ENCODE measurements at regions not wholly inside any gene's neighbourhood (a gene's known extent, or its start where the extent isn't known, plus 50 kb on each side); places are given as distances from the start of the nearest gene placed in this dataset.

- peaks cover 2 to 14% (median 9%) of the 10 kb centered on the region in 5 donors for H3K9me3 Mint-ChIP-seq
- Histone ChIP-seq H3K27me3 (ENCODE audit: insufficient read depth, low read length, poor library complexity, severe bottlenecking) (no peaks in the 10 kb centered on the region), H3K4me3 (ENCODE audit: low read length) (no peak overlapping the region), H3K9me3 (ENCODE audit: low read length) (no peaks in the 10 kb centered on the region), H3K36me3 (ENCODE audit: insufficient read depth, low read length) (no peaks in the 10 kb centered on the region), H3K27ac (ENCODE audit: low read depth, low read length) (no peak overlapping the region), H3K4me1 (ENCODE audit: insufficient read depth, low read length) (no peaks in the 10 kb centered on the region)
- no peak for DNase-seq
- H3K4me1 Mint-ChIP-seq: no peaks in the 10 kb centered on the region
- no peaks in the 10 kb centered on the region for H3K27me3 Mint-ChIP-seq
- CTCF ChIA-PET: no interaction called here
- no peaks in the 10 kb centered on the region for H3K36me3 Mint-ChIP-seq
- POLR2A ChIA-PET: no interaction called here
- H3K27ac Mint-ChIP-seq: no peak overlapping the region
- no peak overlapping the region for H3K4me3 Mint-ChIP-seq
Observed at GRCh38 chr4:96730432-96730831, 890.5 kb downstream of the PDHA2 start.

GRCh38 chr4:96736352-96736889, 896.5 kb downstream of the PDHA2 start:
- H3K36me3 Mint-ChIP-seq: no peaks in the 10 kb centered on the region
- POLR2A ChIA-PET: no interaction called here
- no peaks in the 10 kb centered on the region for H3K27me3 Mint-ChIP-seq
- peaks cover 0 to 13% (median 9%) of the 10 kb centered on the region in 5 donors for H3K9me3 Mint-ChIP-seq
- CTCF ChIA-PET: no interaction called here
- no peaks in the 10 kb centered on the region for H3K27me3 ChIP-seq (ENCODE audit: insufficient read depth, low read length, poor library complexity, severe bottlenecking)
- no peaks in the 10 kb centered on the region for H3K4me1 ChIP-seq (ENCODE audit: insufficient read depth, low read length)
- H3K4me3 ChIP-seq (ENCODE audit: low read length): no peak overlapping the region
- no peak overlapping the region for H3K27ac ChIP-seq (ENCODE audit: low read depth, low read length)
- no peaks in the 10 kb centered on the region for H3K36me3 ChIP-seq (ENCODE audit: insufficient read depth, low read length)
- H3K27ac Mint-ChIP-seq: no peak overlapping the region
- no peak overlapping the region for H3K4me3 Mint-ChIP-seq
- H3K9me3 ChIP-seq (ENCODE audit: low read length): no peaks in the 10 kb centered on the region
- H3K4me1 Mint-ChIP-seq: no peaks in the 10 kb centered on the region
- no peak for DNase-seq

- no peak overlapping the region for H3K4me3 ChIP-seq (ENCODE audit: low read length)
- H3K36me3 ChIP-seq (ENCODE audit: insufficient read depth, low read length): no peaks in the 10 kb centered on the region
- H3K9me3 ChIP-seq (ENCODE audit: low read length): no peaks in the 10 kb centered on the region
- H3K27me3 ChIP-seq (ENCODE audit: insufficient read depth, low read length, poor library complexity, severe bottlenecking): no peaks in the 10 kb centered on the region
- Mint-ChIP-seq H3K9me3 (peaks cover 0 to 8% (median 6%) of the 10 kb centered on the region in 5 donors), H3K27me3 (no peaks in the 10 kb centered on the region), H3K36me3 (no peaks in the 10 kb centered on the region), H3K4me1 (no peaks in the 10 kb centered on the region), H3K27ac (no peak overlapping the region), H3K4me3 (no peak overlapping the region)
- DNase-seq: no peak
- no peak overlapping the region for H3K27ac ChIP-seq (ENCODE audit: low read depth, low read length)
- no peaks in the 10 kb centered on the region for H3K4me1 ChIP-seq (ENCODE audit: insufficient read depth, low read length)
- ChIA-PET POLR2A (no interaction called here), CTCF (no interaction called here)
Observed at GRCh38 chr4:96739101-96739500, 899.2 kb downstream of the PDHA2 start.

GRCh38 chr4:96742332-96743014, 902.6 kb downstream of the PDHA2 start:
- peaks cover 0 to 17% (median 3%) of the 10 kb centered on the region in 5 donors for H3K9me3 Mint-ChIP-seq
- no peaks in the 10 kb centered on the region for H3K9me3 ChIP-seq (ENCODE audit: low read length)
- no peaks in the 10 kb centered on the region for H3K27me3 ChIP-seq (ENCODE audit: insufficient read depth, low read length, poor library complexity, severe bottlenecking)
- H3K4me3 Mint-ChIP-seq: no peak overlapping the region
- no peaks in the 10 kb centered on the region for H3K27me3 Mint-ChIP-seq
- H3K27ac Mint-ChIP-seq: no peak overlapping the region
- no peak for DNase-seq
- no peak overlapping the region for H3K27ac ChIP-seq (ENCODE audit: low read depth, low read length)
- no peak overlapping the region for H3K4me3 ChIP-seq (ENCODE audit: low read length)
- POLR2A ChIA-PET: no interaction called here
- no peaks in the 10 kb centered on the region for H3K4me1 Mint-ChIP-seq
- CTCF ChIA-PET: no interaction called here
- no peaks in the 10 kb centered on the region for H3K36me3 Mint-ChIP-seq
- H3K36me3 ChIP-seq (ENCODE audit: insufficient read depth, low read length): no peaks in the 10 kb centered on the region
- H3K4me1 ChIP-seq (ENCODE audit: insufficient read depth, low read length): no peaks in the 10 kb centered on the region

GRCh38 chr4:96744676-96745075, 904.8 kb downstream of the PDHA2 start:
- ChIA-PET POLR2A (no interaction called here), CTCF (no interaction called here)
- Mint-ChIP-seq H3K4me3 (no peak overlapping the region), H3K4me1 (no peaks in the 10 kb centered on the region), H3K27ac (no peak overlapping the region), H3K27me3 (no peaks in the 10 kb centered on the region), H3K9me3 (peaks cover 0 to 16% (median 4%) of the 10 kb centered on the region in 5 donors), H3K36me3 (no peaks in the 10 kb centered on the region)
- Histone ChIP-seq H3K4me1 (ENCODE audit: insufficient read depth, low read length) (no peaks in the 10 kb centered on the region), H3K36me3 (ENCODE audit: insufficient read depth, low read length) (no peaks in the 10 kb centered on the region), H3K27me3 (ENCODE audit: insufficient read depth, low read length, poor library complexity, severe bottlenecking) (no peaks in the 10 kb centered on the region), H3K27ac (ENCODE audit: low read depth, low read length) (no peak overlapping the region), H3K9me3 (ENCODE audit: low read length) (no peaks in the 10 kb centered on the region), H3K4me3 (ENCODE audit: low read length) (no peak overlapping the region)
- DNase-seq: no peak

- Histone ChIP-seq H3K9me3 (ENCODE audit: low read length) (no peaks in the 10 kb centered on the region), H3K27me3 (ENCODE audit: insufficient read depth, low read length, poor library complexity, severe bottlenecking) (no peaks in the 10 kb centered on the region), H3K4me1 (ENCODE audit: insufficient read depth, low read length) (no peaks in the 10 kb centered on the region), H3K4me3 (ENCODE audit: low read length) (no peak overlapping the region), H3K36me3 (ENCODE audit: insufficient read depth, low read length) (no peaks in the 10 kb centered on the region), H3K27ac (ENCODE audit: low read depth, low read length) (no peak overlapping the region)
- peaks cover 0 to 26% (median 2%) of the 10 kb centered on the region in 5 donors for H3K9me3 Mint-ChIP-seq
- ChIA-PET POLR2A (no interaction called here), CTCF (interaction anchor here (1.6 kb wide), 1 partner anchor 28 kb away, joined by 3 read pairs; no protein-coding TSS in a partner anchor)
- H3K36me3 Mint-ChIP-seq: no peaks in the 10 kb centered on the region
- H3K27me3 Mint-ChIP-seq: no peaks in the 10 kb centered on the region
- no peak overlapping the region for H3K4me3 Mint-ChIP-seq
- no peak for DNase-seq
- no peak overlapping the region for H3K27ac Mint-ChIP-seq
- no peaks in the 10 kb centered on the region for H3K4me1 Mint-ChIP-seq
Observed at GRCh38 chr4:96753216-96753615, 913.3 kb downstream of the PDHA2 start.

GRCh38 chr4:96755569-96756484, 915.9 kb downstream of the PDHA2 start:
- no peaks in the 10 kb centered on the region for H3K4me1 ChIP-seq (ENCODE audit: insufficient read depth, low read length)
- H3K36me3 Mint-ChIP-seq: no peaks in the 10 kb centered on the region
- H3K27me3 ChIP-seq (ENCODE audit: insufficient read depth, low read length, poor library complexity, severe bottlenecking): no peaks in the 10 kb centered on the region
- no peak overlapping the region for H3K4me3 ChIP-seq (ENCODE audit: low read length)
- peaks cover 0 to 31% (median 0%) of the 10 kb centered on the region in 5 donors for H3K9me3 Mint-ChIP-seq
- H3K4me1 Mint-ChIP-seq: no peaks in the 10 kb centered on the region
- ChIA-PET POLR2A (no interaction called here), CTCF (no interaction called here)
- H3K27ac ChIP-seq (ENCODE audit: low read depth, low read length): no peak overlapping the region
- H3K27ac Mint-ChIP-seq: no peak overlapping the region
- no peaks in the 10 kb centered on the region for H3K27me3 Mint-ChIP-seq
- H3K4me3 Mint-ChIP-seq: no peak overlapping the region
- H3K9me3 ChIP-seq (ENCODE audit: low read length): no peaks in the 10 kb centered on the region
- no peaks in the 10 kb centered on the region for H3K36me3 ChIP-seq (ENCODE audit: insufficient read depth, low read length)
- no peak for DNase-seq

- H3K4me1 Mint-ChIP-seq: no peaks in the 10 kb centered on the region
- ChIA-PET CTCF (no interaction called here), POLR2A (no interaction called here)
- H3K36me3 Mint-ChIP-seq: no peaks in the 10 kb centered on the region
- Histone ChIP-seq H3K27me3 (ENCODE audit: insufficient read depth, low read length, poor library complexity, severe bottlenecking) (no peaks in the 10 kb centered on the region), H3K4me3 (ENCODE audit: low read length) (no peak overlapping the region), H3K9me3 (ENCODE audit: low read length) (no peaks in the 10 kb centered on the region), H3K4me1 (ENCODE audit: insufficient read depth, low read length) (no peaks in the 10 kb centered on the region), H3K36me3 (ENCODE audit: insufficient read depth, low read length) (no peaks in the 10 kb centered on the region), H3K27ac (ENCODE audit: low read depth, low read length) (no peak overlapping the region)
- no peak for DNase-seq
- no peak overlapping the region for H3K4me3 Mint-ChIP-seq
- H3K27me3 Mint-ChIP-seq: no peaks in the 10 kb centered on the region
- H3K27ac Mint-ChIP-seq: no peak overlapping the region
- peaks cover 0 to 27% (median 0%) of the 10 kb centered on the region in 5 donors for H3K9me3 Mint-ChIP-seq
Observed at GRCh38 chr4:96756584-96756983, 916.7 kb downstream of the PDHA2 start.

All from CD8-positive, alpha-beta memory T cell (primary cell).